Activated naive CD4-positive, alpha-beta T cell treated with anti-CD3 and anti-CD28 coated beads, Interleukin-2, amount 10 ng/mL, durations not matched to agents 7 days and 5 days (primary cell): ENCODE measurements at regions not wholly inside any gene's neighbourhood (a gene's known extent, or its start where the extent isn't known, plus 50 kb on each side); places are given as distances from the start of the nearest gene placed in this dataset.

Experiments used
- CTCF ChIA-PET: fragments of 350-600 bp; sonication (Branson Sonifier 250); formaldehyde crosslinking; loops from one replicate; lab custom pipeline; 2021; ENCODE audit warnings: antibody characterized with exemption; lab: Charles Lee
- DNase-seq: peaks from one replicate; pipeline ENCODE4 v3.0.0-alpha.2; 2020
- H3K27ac Mint-ChIP-seq: one replicate; pipeline ENCODE4 v1.8.0; 2021; ENCODE audit warnings: mild to moderate bottlenecking, moderate library complexity, mixed read lengths
- H3K27me3 Mint-ChIP-seq: one replicate; pipeline ENCODE4 v1.8.0; 2021; ENCODE audit warnings: mild to moderate bottlenecking, mixed read lengths
- H3K36me3 Mint-ChIP-seq: one replicate; pipeline ENCODE4 v1.8.0; 2021; ENCODE audit warnings: mixed read lengths
- H3K4me1 Mint-ChIP-seq: one replicate; pipeline ENCODE4 v1.8.0; 2021; ENCODE audit warnings: mixed read lengths
- H3K4me3 Mint-ChIP-seq: one replicate; pipeline ENCODE4 v1.8.0; 2021; ENCODE audit warnings: mild to moderate bottlenecking, moderate library complexity, mixed read lengths
- H3K9me3 Mint-ChIP-seq: one replicate; pipeline ENCODE4 v1.8.0; 2021; ENCODE audit warnings: mixed read lengths

DNA sequence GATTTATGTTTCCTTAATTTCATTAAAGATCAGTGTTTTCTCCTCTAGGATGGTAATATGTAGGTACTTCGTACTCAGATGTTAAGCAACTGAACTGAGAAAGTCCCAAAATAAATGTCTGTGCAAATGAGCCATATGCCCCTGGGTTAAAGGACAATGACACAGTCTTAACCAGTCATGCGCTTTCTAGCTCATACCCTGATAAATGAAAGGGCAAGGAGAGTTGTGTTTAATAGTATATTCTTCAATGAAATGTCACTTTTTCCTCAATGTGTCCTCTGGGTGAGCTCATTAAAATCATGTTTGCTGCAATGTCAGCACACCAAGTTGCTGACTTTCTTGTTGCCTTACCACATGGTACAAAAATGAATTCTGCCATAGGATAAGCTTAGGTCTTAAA, 856.3 kb downstream of the TMEM182 start:
- Mint-ChIP-seq H3K4me1 (no peaks in the 10 kb centered on the region), H3K27ac (no peak overlapping the region), H3K27me3 (no peaks in the 10 kb centered on the region), H3K36me3 (no peaks in the 10 kb centered on the region), H3K4me3 (no peak overlapping the region), H3K9me3 (peaks cover 22% of the 10 kb centered on the region)
- CTCF ChIA-PET: interaction anchor here (0.8 kb wide), 1 partner anchor 31 kb away, joined by 3 read pairs; no protein-coding TSS in a partner anchor
- no peak for DNase-seq

- no peaks in the 10 kb centered on the region for H3K4me1 Mint-ChIP-seq
- no peak overlapping the region for H3K4me3 Mint-ChIP-seq
- no peak overlapping the region for H3K27ac Mint-ChIP-seq
- H3K27me3 Mint-ChIP-seq: no peaks in the 10 kb centered on the region
- DNase-seq: no peak
- CTCF ChIA-PET: no interaction called here
- peaks cover 9% of the 10 kb centered on the region for H3K9me3 Mint-ChIP-seq
- H3K36me3 Mint-ChIP-seq: no peaks in the 10 kb centered on the region
Observed at GRCh38 chr2:103627301-103627700, 865.5 kb downstream of the TMEM182 start.

- CTCF ChIA-PET: no interaction called here
- no peaks in the 10 kb centered on the region for H3K36me3 Mint-ChIP-seq
- H3K27ac Mint-ChIP-seq: no peak overlapping the region
- H3K4me3 Mint-ChIP-seq: no peak overlapping the region
- no peak for DNase-seq
- peaks cover 6% of the 10 kb centered on the region for H3K9me3 Mint-ChIP-seq
- no peaks in the 10 kb centered on the region for H3K27me3 Mint-ChIP-seq
- H3K4me1 Mint-ChIP-seq: no peaks in the 10 kb centered on the region
Observed at GRCh38 chr2:103638978-103639377, 877.1 kb downstream of the TMEM182 start.

DNA sequence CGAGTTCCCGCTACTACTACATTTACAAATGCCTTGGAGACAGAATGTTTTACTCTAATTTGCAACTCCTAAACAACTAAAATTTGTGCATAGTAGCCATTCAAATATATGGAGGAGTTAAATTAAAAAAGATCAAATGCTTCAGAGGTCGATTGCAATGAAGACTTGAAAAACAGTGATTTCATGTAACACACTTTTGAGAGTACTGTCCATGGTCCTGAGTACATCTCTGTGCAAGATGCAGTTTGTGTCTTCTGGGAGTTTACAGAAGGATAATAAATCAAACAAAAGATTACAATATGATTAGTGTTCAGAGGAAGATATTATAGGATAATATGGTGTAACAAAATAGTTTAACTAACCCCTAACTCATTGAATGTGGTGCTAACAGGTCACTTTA, 894.7 kb downstream of the TMEM182 start:
- H3K36me3 Mint-ChIP-seq: no peaks in the 10 kb centered on the region
- no peak for DNase-seq
- no peaks in the 10 kb centered on the region for H3K27me3 Mint-ChIP-seq
- CTCF ChIA-PET: no interaction called here
- no peaks in the 10 kb centered on the region for H3K4me1 Mint-ChIP-seq
- peaks cover 2% of the 10 kb centered on the region for H3K9me3 Mint-ChIP-seq
- H3K4me3 Mint-ChIP-seq: no peak overlapping the region
- H3K27ac Mint-ChIP-seq: no peak overlapping the region

DNA sequence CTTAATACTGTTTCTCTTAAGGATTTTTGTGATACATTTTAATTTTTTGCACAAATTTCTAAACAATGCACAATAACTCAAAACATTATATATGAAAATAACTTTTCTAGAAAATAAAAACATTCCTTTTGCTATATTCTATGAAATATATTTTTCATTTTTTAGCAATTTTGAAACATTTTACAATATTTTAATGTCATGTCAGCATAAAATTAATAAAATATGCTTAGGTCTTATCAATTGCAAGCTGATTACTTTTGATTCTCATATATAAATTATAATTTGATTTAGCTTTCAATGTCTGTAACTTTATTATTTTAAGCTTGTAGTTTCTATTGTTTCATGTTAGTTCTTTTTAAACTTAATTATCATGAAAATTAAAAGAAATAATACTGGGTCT, 898.7 kb downstream of the TMEM182 start:
- no peaks in the 10 kb centered on the region for H3K36me3 Mint-ChIP-seq
- H3K4me3 Mint-ChIP-seq: no peak overlapping the region
- no peak for DNase-seq
- peaks cover 2% of the 10 kb centered on the region for H3K9me3 Mint-ChIP-seq
- H3K4me1 Mint-ChIP-seq: no peaks in the 10 kb centered on the region
- no peak overlapping the region for H3K27ac Mint-ChIP-seq
- CTCF ChIA-PET: no interaction called here
- H3K27me3 Mint-ChIP-seq: no peaks in the 10 kb centered on the region

- Mint-ChIP-seq H3K36me3 (no peaks in the 10 kb centered on the region), H3K27ac (no peak overlapping the region), H3K4me1 (no peaks in the 10 kb centered on the region), H3K4me3 (no peak overlapping the region), H3K27me3 (no peaks in the 10 kb centered on the region), H3K9me3 (peaks cover 2% of the 10 kb centered on the region)
- DNase-seq: no peak
- CTCF ChIA-PET: no interaction called here
Observed at GRCh38 chr2:103660947-103661346, 899.1 kb downstream of the TMEM182 start.

- no peak for DNase-seq
- H3K4me1 Mint-ChIP-seq: no peaks in the 10 kb centered on the region
- CTCF ChIA-PET: no interaction called here
- H3K9me3 Mint-ChIP-seq: no peaks in the 10 kb centered on the region
- no peaks in the 10 kb centered on the region for H3K27me3 Mint-ChIP-seq
- no peak overlapping the region for H3K27ac Mint-ChIP-seq
- H3K36me3 Mint-ChIP-seq: no peaks in the 10 kb centered on the region
- no peak overlapping the region for H3K4me3 Mint-ChIP-seq
Observed at GRCh38 chr2:103664690-103665089, 902.9 kb downstream of the TMEM182 start.

- H3K9me3 Mint-ChIP-seq: no peaks in the 10 kb centered on the region
- H3K27me3 Mint-ChIP-seq: no peaks in the 10 kb centered on the region
- H3K4me3 Mint-ChIP-seq: no peak overlapping the region
- H3K36me3 Mint-ChIP-seq: no peaks in the 10 kb centered on the region
- CTCF ChIA-PET: no interaction called here
- DNase-seq: no peak
- H3K27ac Mint-ChIP-seq: no peak overlapping the region
- H3K4me1 Mint-ChIP-seq: no peaks in the 10 kb centered on the region
Observed at GRCh38 chr2:103667335-103667884, 905.6 kb downstream of the TMEM182 start.

DNA sequence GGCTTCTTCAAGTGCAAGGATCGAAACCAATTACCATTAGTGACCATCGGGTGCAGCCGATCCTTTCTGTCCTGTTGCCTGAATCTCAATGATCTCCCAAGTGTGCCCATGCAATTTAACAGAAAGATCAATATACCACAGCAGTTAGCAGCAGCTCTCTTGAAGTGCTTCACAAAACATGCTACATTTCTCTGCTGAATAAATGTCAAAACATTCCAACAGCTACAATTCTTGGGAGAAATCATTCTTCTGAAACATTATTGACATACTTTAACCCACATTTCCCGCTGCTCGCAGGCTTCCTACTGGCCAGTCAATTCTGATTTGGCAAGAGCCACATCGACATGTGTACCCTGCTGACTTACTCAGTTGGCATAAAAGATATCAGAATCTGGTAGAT, 907.7 kb downstream of the TMEM182 start:
- Mint-ChIP-seq H3K9me3 (no peaks in the 10 kb centered on the region), H3K4me3 (no peak overlapping the region), H3K4me1 (no peaks in the 10 kb centered on the region), H3K36me3 (no peaks in the 10 kb centered on the region), H3K27me3 (no peaks in the 10 kb centered on the region), H3K27ac (no peak overlapping the region)
- DNase-seq: no peak
- CTCF ChIA-PET: no interaction called here
